ENCODE measurements at regions not wholly inside any gene's neighbourhood (a gene's known extent, or its start where the extent isn't known, plus 50 kb on each side); places are given as distances from the start of the nearest gene placed in this dataset.

GRCh38 chr9:70478963-70479641, 64.6 kb upstream of the KLF9 start:
- FAIRE-seq: no peak

GRCh38 chr9:70477907-70478480, 63.5 kb upstream of the KLF9 start:
- FAIRE-seq: no peak

- FAIRE-seq: no peak
Measured at GRCh38 chr9:70477146-70477745, 62.8 kb upstream of the KLF9 start.

GRCh38 chr9:70475211-70475610, 60.8 kb upstream of the KLF9 start:
- peak; percentile 87 for FAIRE-seq

GRCh38 chr9:70474413-70474812, 60.0 kb upstream of the KLF9 start:
- no peak for FAIRE-seq

GRCh38 chr9:70472268-70473249, 58.1 kb upstream of the KLF9 start:
- FAIRE-seq: peak; percentile 9

- no peak for FAIRE-seq
Measured at GRCh38 chr9:70470050-70471015, 55.9 kb upstream of the KLF9 start.

- FAIRE-seq: no peak
Measured at GRCh38 chr9:70468291-70468690, 53.8 kb upstream of the KLF9 start.

- no peak for FAIRE-seq
Measured at GRCh38 chr9:70466976-70467561, 52.6 kb upstream of the KLF9 start.

DNA sequence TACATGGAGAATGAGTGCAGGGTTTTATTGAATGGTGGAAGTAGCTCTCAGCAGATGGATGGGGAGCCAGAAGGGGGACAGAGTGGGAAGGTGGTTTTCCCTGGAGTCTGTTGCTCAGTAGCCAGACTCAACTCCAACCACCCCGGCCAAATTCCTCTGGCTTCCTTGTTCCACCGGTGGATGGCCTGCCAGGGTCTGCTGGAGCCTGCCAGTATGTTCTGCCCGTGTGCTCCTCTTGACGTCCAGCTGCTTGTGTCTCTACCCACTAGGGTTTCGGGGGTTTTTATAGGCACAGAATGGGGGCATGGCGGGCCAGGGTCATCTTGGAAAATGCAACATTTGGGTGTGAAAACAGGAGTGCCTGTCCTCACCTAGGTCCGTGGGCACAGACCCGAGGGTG, 51.4 kb upstream of the KLF9 start:
- FAIRE-seq: no peak

GRCh38 chr9:70465398-70465797, 50.9 kb upstream of the KLF9 start:
- no peak for FAIRE-seq

Measured in islet of Langerhans (tissue), 1 donor.